ENCODE measurements at regions not wholly inside any gene's neighbourhood (a gene's known extent, or its start where the extent isn't known, plus 50 kb on each side); places are given as distances from the start of the nearest gene placed in this dataset.

- no peak for TF ChIP-seq CTCF (conservative IDR thresholded peaks at IDR 0.05 in 1 of 2, IDR thresholded peaks at IDR 0.05 in 1 of 2; ENCODE audit: extremely low read depth in 1 of 2, insufficient read depth in 1 of 2, low read depth in 1 of 2, low read length in 2 of 2)
- TF ChIP-seq EZH2 (IDR thresholded peaks at IDR 0.05; ENCODE audit: borderline replicate concordance, low read length) = no peak
Observed at GRCh38 chr5:5671823-5672222, 249.3 kb downstream of the ICE1 start.

All from mammary epithelial cell (primary cell).